HCT116 (cell line): ENCODE measurements at regions not wholly inside any gene's neighbourhood (a gene's known extent, or its start where the extent isn't known, plus 50 kb on each side); places are given as distances from the start of the nearest gene placed in this dataset.

Experiments
- ATAC-seq: fragments of 200-7000 bp; cut with Tn5 transposase; 2 replicates; pipeline ENCODE4 v1.9.1; 2020; ENCODE audit warnings: mild to moderate bottlenecking, moderate library complexity
- BruUV-seq: library from RNA; stranded (reverse); fragments of 400-500 nt; replicated peaks from 2 replicates; lab custom pipeline; 2021; lab: Mats Ljungman, UMichigan
- CTCF ChIA-PET: fragments of 300-600 bp; sonication (Branson Sonifier 250); formaldehyde crosslinking; loops from one replicate; lab custom pipeline; 2021; ENCODE audit warnings: antibody characterized with exemption; lab: Charles Lee
- POLR2A ChIA-PET: fragments of 300-600, 350-600 bp; sonication (Branson Sonifier 250); formaldehyde crosslinking; loops from one replicate; lab custom pipeline; 2021; ENCODE audit warnings: antibody characterized with exemption; lab: Charles Lee
- RAD21 ChIA-PET, 2 experiments: fragments of 300-600 bp; sonication (Branson Sonifier 250); formaldehyde crosslinking; loops; one replicate each; lab custom pipeline; 2023; ENCODE audit warnings: low total read pairs in 2 of 2; ENCODE audit not compliant: uncharacterized antibody in 2 of 2, unreplicated experiment in 2 of 2, low non-redundant PET in 1 of 2; lab: Charles Lee
- DNase-seq: peaks from one replicate; pipeline ENCODE4 v3.0.0-alpha.2; 2010; ENCODE audit warnings: low read depth, low spot score
- H2AFZ ChIP-seq: fragments of 200-600 bp; shearing (Covaris generic), sonication (generic); 2 replicates; pipeline ENCODE4 v1.6.1; 2017; ENCODE audit warnings: low read depth, mixed run types, mixed read lengths, antibody characterized with exemption, low read length; ENCODE audit not compliant: poor library complexity, severe bottlenecking
- H3K27ac ChIP-seq: 2 replicates; pipeline ENCODE4 v1.5.1; 2012; ENCODE audit warnings: low read depth, low read length
- H3K27me3 ChIP-seq: fragments of 200-600 bp; sonication (generic); 2 replicates; pipeline ENCODE4 v1.6.1; 2016; ENCODE audit warnings: mixed run types, low read length, mixed read lengths; ENCODE audit not compliant: insufficient read depth
- H3K36me3 ChIP-seq, 2 experiments: fragments of 200-500 bp in 1 of 2; fragments of 200-600 bp in 1 of 2; sonication (Bioruptor generic) in 1 of 2; sonication (generic) in 1 of 2; 2 replicates each; pipeline versions ENCODE4 v1.5.1 to v1.6.1; 2014 to 2016; ENCODE audit warnings: low read length in 2 of 2, inconsistent platforms in 1 of 2, mixed read lengths in 1 of 2, mixed run types in 1 of 2; ENCODE audit not compliant: insufficient read depth in 2 of 2, control insufficient read depth in 1 of 2
- H3K4me1 ChIP-seq, 2 experiments: fragments of 200-600 bp in 1 of 2; sonication (generic) in 1 of 2; 2 replicates each; pipeline versions ENCODE4 v1.5.1 to v1.6.1; 2012 to 2017; ENCODE audit warnings: low read length in 2 of 2, inconsistent platforms in 1 of 2, mild to moderate bottlenecking in 1 of 2, mixed read lengths in 1 of 2, mixed run types in 1 of 2, moderate library complexity in 1 of 2; ENCODE audit not compliant: insufficient read depth in 2 of 2, control insufficient read depth in 1 of 2
- H3K4me2 ChIP-seq: fragments of 200-600 bp; sonication (generic); 2 replicates; pipeline ENCODE4 v1.6.1; 2017; ENCODE audit warnings: mixed run types, low read length, mixed read lengths
- H3K4me3 ChIP-seq, 2 experiments: fragments of 200-600 bp in 1 of 2; sonication (generic) in 1 of 2; replicated peaks in 1 of 2; 2 replicates each; pipeline ENCODE4 v1.5.1; 2011 to 2016; ENCODE audit warnings: low read length in 2 of 2, control low read depth in 1 of 2, low read depth in 1 of 2, mild to moderate bottlenecking in 1 of 2, mixed read lengths in 1 of 2, mixed run types in 1 of 2
- H3K79me2 ChIP-seq: fragments of 200-600 bp; sonication (generic); 2 replicates; pipeline ENCODE4 v1.6.1; 2017; ENCODE audit warnings: mild to moderate bottlenecking, mixed run types, low read length, moderate library complexity, mixed read lengths; ENCODE audit not compliant: insufficient read depth
- H3K9ac ChIP-seq: fragments of 200-600 bp; sonication (generic); 2 replicates; pipeline ENCODE4 v1.6.1; 2016; ENCODE audit warnings: low read length, mixed read lengths
- H3K9me2 ChIP-seq: fragments of 200-600 bp; sonication (generic), shearing (Covaris generic); 2 replicates; pipeline ENCODE4 v1.6.1; 2017; ENCODE audit warnings: mixed run types, mild to moderate bottlenecking, moderate library complexity; ENCODE audit not compliant: insufficient read depth
- H3K9me3 ChIP-seq, 2 experiments: fragments of 200-500 bp in 1 of 2; fragments of 200-600 bp in 1 of 2; sonication (Bioruptor generic) in 1 of 2; sonication (generic) in 1 of 2; 2 replicates each; pipeline ENCODE4 v1.6.1; 2014 to 2017; ENCODE audit warnings: low read length in 2 of 2, mixed read lengths in 2 of 2, inconsistent platforms in 1 of 2, low read depth in 1 of 2, mild to moderate bottlenecking in 1 of 2, mixed run types in 1 of 2, moderate library complexity in 1 of 2; ENCODE audit not compliant: control insufficient read depth in 1 of 2, insufficient read depth in 1 of 2
- H4K20me1 ChIP-seq: fragments of 200-600 bp; sonication (generic), shearing (Covaris generic); 2 replicates; pipeline ENCODE4 v1.6.1; 2017; ENCODE audit warnings: mixed run types, mild to moderate bottlenecking, moderate library complexity; ENCODE audit not compliant: insufficient read depth
- CBX3 ChIP-seq: IDR thresholded peaks from 2 replicates; pipeline ENCODE4 v1.6.1; 2012; ENCODE audit warnings: low read depth
- EZH2 ChIP-seq: fragments of 200-600 bp; sonication (generic); IDR thresholded peaks from 2 replicates; pipeline ENCODE4 v1.6.1; 2017; ENCODE audit warnings: antibody characterized with exemption, mixed run types
- FOSL1 ChIP-seq: IDR thresholded peaks from 2 replicates; pipeline ENCODE4 v1.6.1; 2012; ENCODE audit warnings: low read depth
- JUND ChIP-seq: IDR thresholded peaks from 2 replicates; pipeline ENCODE4 v1.6.1; 2012
- POLR2A ChIP-seq: IDR thresholded peaks from 2 replicates; pipeline ENCODE4 v1.7.0; 2011; ENCODE audit warnings: borderline replicate concordance; ENCODE audit not compliant: insufficient read depth, insufficient read length; ENCODE audit errors: extremely low read depth
- RAD21 ChIP-seq: IDR thresholded peaks from 2 replicates; pipeline ENCODE4 v1.6.1; 2012; ENCODE audit warnings: low read depth, mild to moderate bottlenecking
- SIN3A ChIP-seq: IDR thresholded peaks from 2 replicates; pipeline ENCODE4 v1.6.1; 2012; ENCODE audit warnings: low read depth
- TCF7L2 ChIP-seq: IDR thresholded peaks from 2 replicates; pipeline ENCODE4 v1.7.0; 2011; ENCODE audit warnings: borderline replicate concordance, inconsistent platforms; ENCODE audit not compliant: insufficient read depth, insufficient read length; ENCODE audit errors: extremely low read depth
- ZFX ChIP-seq: fragments of 450-650 bp; IDR thresholded peaks from 2 replicates; pipeline ENCODE4 v1.6.1; 2017
- intact Hi-C: fragments of 100-400 bp; cut with micrococcal nuclease; formaldehyde crosslinking; loops from 2 replicates; pipeline ENCODE4 v1.10.0; 2022
- TF ChIP-seq, protein P1 (sequence below): IDR thresholded peaks from 2 replicates; pipeline ENCODE4 v1.6.1; 2011; ENCODE audit warnings: mild to moderate bottlenecking, low read length, moderate library complexity; ENCODE audit not compliant: insufficient replicate concordance; ENCODE audit errors: extremely low read depth
- TF ChIP-seq, protein P2 (sequence below): IDR thresholded peaks from 2 replicates; pipeline ENCODE4 v1.6.1; 2012
- TF ChIP-seq, protein P3 (sequence below), 3 experiments: fragments of 200-600 bp in 1 of 3; sonication (generic) in 1 of 3; IDR thresholded peaks in 2 of 3; conservative IDR thresholded peaks in 1 of 3; 2 replicates each; pipeline ENCODE4 v1.5.1; 2012 to 2017; ENCODE audit warnings: low read depth in 2 of 3, low read length in 2 of 3, antibody characterized with exemption in 1 of 3, borderline replicate concordance in 1 of 3, control low read depth in 1 of 3, mild to moderate bottlenecking in 1 of 3, mixed read lengths in 1 of 3, mixed run types in 1 of 3, moderate library complexity in 1 of 3; ENCODE audit not compliant: insufficient read depth in 1 of 3

DNA sequence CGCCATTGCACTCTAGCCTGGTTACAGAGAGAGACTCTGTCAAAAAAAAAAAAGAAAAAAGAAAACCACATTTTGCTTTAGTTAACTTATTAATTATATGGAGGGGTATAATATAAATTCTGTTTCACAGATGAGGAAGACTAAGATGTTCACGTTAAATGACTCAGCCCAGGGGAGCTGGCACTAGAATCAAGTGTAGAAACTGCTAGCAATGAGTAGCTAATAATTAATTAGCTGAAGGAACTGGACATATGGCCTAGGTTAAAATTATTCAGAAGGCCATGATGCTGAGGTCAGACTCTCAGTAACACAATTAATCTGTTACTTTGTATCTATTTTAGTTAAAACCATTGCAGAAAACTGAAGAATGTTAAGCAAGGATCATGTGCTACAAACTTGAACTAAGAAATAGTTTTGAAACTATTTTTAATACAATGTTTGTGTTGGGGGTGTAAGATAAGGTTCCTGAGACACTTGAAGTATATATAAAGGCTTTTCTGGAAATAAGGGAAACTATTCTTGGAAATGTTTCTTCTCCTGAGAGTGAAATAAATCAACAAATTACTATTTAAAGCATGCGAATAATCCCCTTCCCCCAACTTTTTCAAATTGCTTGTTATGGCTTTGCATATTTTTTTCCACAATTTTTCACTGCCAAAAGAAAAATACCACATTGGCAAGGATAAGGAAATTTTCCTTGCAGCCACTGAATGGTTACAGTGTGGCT, 589.3 kb downstream of the SOX5 start:
- ChIA-PET POLR2A (no interaction called here), CTCF (no interaction called here)

DNA sequence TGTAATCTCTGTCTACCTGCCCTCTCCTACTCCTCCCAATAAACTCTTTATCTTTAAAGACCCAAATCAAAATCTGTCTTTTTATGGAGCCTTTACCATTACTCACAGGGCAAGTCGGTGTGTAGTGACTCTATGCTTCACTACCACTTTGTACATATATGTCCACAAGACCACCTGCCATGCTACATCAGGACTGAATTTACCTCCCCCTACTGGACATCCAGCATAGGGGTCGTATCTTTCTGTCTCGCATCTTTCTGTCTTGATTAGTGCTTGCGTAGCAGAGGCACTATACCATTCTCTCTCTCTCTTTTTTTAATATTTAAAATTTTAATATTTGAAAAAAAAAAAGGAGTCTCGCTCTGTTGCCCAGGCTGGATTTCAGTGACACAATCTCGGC, 587.5 kb downstream of the SOX5 start:
- no peak for ATAC-seq
- no TSS peak for BruUV-seq
- POLR2A ChIA-PET = no interaction called here
- TF ChIP-seq RAD21 (no peak), ZFX (no peak), SIN3A (no peak), POLR2A (no peak), TCF7L2 (no peak), CBX3 (no peak)
- TF ChIP-seq, protein P1, sequence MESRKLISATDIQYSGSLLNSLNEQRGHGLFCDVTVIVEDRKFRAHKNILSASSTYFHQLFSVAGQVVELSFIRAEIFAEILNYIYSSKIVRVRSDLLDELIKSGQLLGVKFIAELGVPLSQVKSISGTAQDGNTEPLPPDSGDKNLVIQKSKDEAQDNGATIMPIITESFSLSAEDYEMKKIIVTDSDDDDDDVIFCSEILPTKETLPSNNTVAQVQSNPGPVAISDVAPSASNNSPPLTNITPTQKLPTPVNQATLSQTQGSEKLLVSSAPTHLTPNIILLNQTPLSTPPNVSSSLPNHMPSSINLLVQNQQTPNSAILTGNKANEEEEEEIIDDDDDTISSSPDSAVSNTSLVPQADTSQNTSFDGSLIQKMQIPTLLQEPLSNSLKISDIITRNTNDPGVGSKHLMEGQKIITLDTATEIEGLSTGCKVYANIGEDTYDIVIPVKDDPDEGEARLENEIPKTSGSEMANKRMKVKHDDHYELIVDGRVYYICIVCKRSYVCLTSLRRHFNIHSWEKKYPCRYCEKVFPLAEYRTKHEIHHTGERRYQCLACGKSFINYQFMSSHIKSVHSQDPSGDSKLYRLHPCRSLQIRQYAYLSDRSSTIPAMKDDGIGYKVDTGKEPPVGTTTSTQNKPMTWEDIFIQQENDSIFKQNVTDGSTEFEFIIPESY = no peak
- TF ChIP-seq, protein P2, sequence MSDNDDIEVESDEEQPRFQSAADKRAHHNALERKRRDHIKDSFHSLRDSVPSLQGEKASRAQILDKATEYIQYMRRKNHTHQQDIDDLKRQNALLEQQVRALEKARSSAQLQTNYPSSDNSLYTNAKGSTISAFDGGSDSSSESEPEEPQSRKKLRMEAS = no peak
- TF ChIP-seq, protein P3, sequence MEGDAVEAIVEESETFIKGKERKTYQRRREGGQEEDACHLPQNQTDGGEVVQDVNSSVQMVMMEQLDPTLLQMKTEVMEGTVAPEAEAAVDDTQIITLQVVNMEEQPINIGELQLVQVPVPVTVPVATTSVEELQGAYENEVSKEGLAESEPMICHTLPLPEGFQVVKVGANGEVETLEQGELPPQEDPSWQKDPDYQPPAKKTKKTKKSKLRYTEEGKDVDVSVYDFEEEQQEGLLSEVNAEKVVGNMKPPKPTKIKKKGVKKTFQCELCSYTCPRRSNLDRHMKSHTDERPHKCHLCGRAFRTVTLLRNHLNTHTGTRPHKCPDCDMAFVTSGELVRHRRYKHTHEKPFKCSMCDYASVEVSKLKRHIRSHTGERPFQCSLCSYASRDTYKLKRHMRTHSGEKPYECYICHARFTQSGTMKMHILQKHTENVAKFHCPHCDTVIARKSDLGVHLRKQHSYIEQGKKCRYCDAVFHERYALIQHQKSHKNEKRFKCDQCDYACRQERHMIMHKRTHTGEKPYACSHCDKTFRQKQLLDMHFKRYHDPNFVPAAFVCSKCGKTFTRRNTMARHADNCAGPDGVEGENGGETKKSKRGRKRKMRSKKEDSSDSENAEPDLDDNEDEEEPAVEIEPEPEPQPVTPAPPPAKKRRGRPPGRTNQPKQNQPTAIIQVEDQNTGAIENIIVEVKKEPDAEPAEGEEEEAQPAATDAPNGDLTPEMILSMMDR (IDR thresholded peaks at IDR 0.05 in 2 of 3, conservative IDR thresholded peaks at IDR 0.05 in 1 of 3; ENCODE audit: borderline replicate concordance in 1 of 3, insufficient read depth in 1 of 3, low read depth in 2 of 3, low read length in 2 of 3) = no peak

More for the DNA sequence above, 589.3 kb downstream of the SOX5 start:
- Histone ChIP-seq H4K20me1 (no peaks in the 10 kb centered on the region), H3K4me1 (no peaks in the 10 kb centered on the region), H2AFZ (no peak overlapping the region), H3K4me3 (no peak overlapping the region), H3K27ac (no peak overlapping the region), H3K36me3 (no peaks in the 10 kb centered on the region), H3K9me2 (no peaks in the 10 kb centered on the region), H3K9me3 (peaks cover 6 to 33% of the 10 kb centered on the region in 2 experiments; a peak in 2 of 4 replicates), H3K9ac (no peak overlapping the region), H3K27me3 (no peaks in the 10 kb centered on the region), H3K4me2 (no peak overlapping the region), H3K79me2 (no peaks in the 10 kb centered on the region)
- intact Hi-C loops = no loop called here
- ATAC-seq (no peak), DNase-seq (no peak)
- no peak for TF ChIP-seq POLR2A
- TF ChIP-seq JUND = no peak
- TF ChIP-seq EZH2 = no peak
- TF ChIP-seq, protein P2 = no peak
- no peak for TF ChIP-seq FOSL1
- no TSS peak for BruUV-seq
- RAD21 ChIA-PET = no interaction called here

More for the DNA sequence above, 587.5 kb downstream of the SOX5 start:
- Histone ChIP-seq H3K79me2 (no peaks in the 10 kb centered on the region), H3K9me3 (peaks cover 0 to 29% of the 10 kb centered on the region in 2 experiments; a peak in 2 of 4 replicates), H3K9me2 (no peaks in the 10 kb centered on the region), H3K4me2 (no peak overlapping the region), H3K27ac (no peak overlapping the region), H3K4me3 (no peak overlapping the region), H3K9ac (no peak overlapping the region), H3K36me3 (no peaks in the 10 kb centered on the region), H3K27me3 (no peaks in the 10 kb centered on the region), H3K4me1 (no peaks in the 10 kb centered on the region), H2AFZ (no peak overlapping the region), H4K20me1 (no peaks in the 10 kb centered on the region)
- no peak for DNase-seq
- ChIA-PET CTCF (no interaction called here), RAD21 (no interaction called here)
- intact Hi-C loops = no loop called here
